PC-3 (cell line): ENCODE measurements at regions not wholly inside any gene's neighbourhood (a gene's known extent, or its start where the extent isn't known, plus 50 kb on each side); places are given as distances from the start of the nearest gene placed in this dataset.

Source experiments
- EZH2 ChIP-seq: fragments of 300-600 bp; sonication (generic); IDR thresholded peaks from one replicate; pipeline ENCODE4 v1.6.1; 2017; ENCODE audit warnings: antibody characterized with exemption, mild to moderate bottlenecking, low read length; ENCODE audit not compliant: unreplicated experiment
- EZH2phosphoT487 ChIP-seq: fragments of 300-600 bp; sonication (generic); IDR thresholded peaks from 2 replicates; pipeline ENCODE4 v1.6.1; 2018; ENCODE audit warnings: mild to moderate bottlenecking, antibody characterized with exemption, low read length, borderline replicate concordance
- TF ChIP-seq, protein P1 (sequence below): fragments of 300-600 bp; sonication (generic); conservative IDR thresholded peaks from 2 replicates; pipeline ENCODE4 v1.5.1; 2017; ENCODE audit warnings: antibody characterized with exemption, low read depth, mild to moderate bottlenecking, low read length

DNA sequence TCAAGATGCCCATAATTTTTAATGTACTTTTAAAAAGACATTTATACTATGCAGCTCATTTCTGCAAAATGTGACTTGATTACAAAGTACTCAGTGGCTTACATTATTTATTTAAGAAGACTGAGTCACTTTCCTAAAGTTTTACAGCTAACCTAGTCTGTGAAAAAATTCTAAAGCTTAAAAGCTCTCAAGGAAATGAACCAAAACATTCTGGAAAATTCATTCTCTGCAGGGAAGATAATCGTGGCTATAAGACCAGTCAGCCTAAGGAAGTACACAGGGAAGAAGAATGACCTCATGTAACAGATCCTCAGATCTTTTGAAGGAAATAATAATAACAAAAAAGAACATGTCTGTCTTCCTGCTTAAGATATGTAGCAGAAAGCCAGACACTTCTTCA, 232.1 kb upstream of the STK17B start:
- TF ChIP-seq, protein P1, sequence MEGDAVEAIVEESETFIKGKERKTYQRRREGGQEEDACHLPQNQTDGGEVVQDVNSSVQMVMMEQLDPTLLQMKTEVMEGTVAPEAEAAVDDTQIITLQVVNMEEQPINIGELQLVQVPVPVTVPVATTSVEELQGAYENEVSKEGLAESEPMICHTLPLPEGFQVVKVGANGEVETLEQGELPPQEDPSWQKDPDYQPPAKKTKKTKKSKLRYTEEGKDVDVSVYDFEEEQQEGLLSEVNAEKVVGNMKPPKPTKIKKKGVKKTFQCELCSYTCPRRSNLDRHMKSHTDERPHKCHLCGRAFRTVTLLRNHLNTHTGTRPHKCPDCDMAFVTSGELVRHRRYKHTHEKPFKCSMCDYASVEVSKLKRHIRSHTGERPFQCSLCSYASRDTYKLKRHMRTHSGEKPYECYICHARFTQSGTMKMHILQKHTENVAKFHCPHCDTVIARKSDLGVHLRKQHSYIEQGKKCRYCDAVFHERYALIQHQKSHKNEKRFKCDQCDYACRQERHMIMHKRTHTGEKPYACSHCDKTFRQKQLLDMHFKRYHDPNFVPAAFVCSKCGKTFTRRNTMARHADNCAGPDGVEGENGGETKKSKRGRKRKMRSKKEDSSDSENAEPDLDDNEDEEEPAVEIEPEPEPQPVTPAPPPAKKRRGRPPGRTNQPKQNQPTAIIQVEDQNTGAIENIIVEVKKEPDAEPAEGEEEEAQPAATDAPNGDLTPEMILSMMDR = no peak
- TF ChIP-seq EZH2phosphoT487 (no peak), EZH2 (no peak)
